Duodenal mucosa (tissue), 2 donors: ENCODE measurements at regions not wholly inside any gene's neighbourhood (a gene's known extent, or its start where the extent isn't known, plus 50 kb on each side); places are given as distances from the start of the nearest gene placed in this dataset.
"Not testable (repeated sequence)": the region's sequence is repeated elsewhere in the genome, so short reads cannot be mapped to it uniquely, and the experiment has no call there.

Experiments used
- H3K27ac ChIP-seq: one replicate; pipeline ENCODE4 v1.7.0; 2013; ENCODE audit warnings: low read depth, low read length
- H3K27me3 ChIP-seq, 2 donors: one replicate each; pipeline ENCODE4 v1.7.0; 2013; ENCODE audit warnings: low read length in 2 of 2, control low read depth in 1 of 2; ENCODE audit not compliant: insufficient read depth in 2 of 2, control insufficient read depth in 1 of 2
- H3K36me3 ChIP-seq, 2 donors: one replicate each; pipeline ENCODE4 v1.7.0; 2013; ENCODE audit warnings: low read length in 2 of 2, control low read depth in 1 of 2; ENCODE audit not compliant: insufficient read depth in 2 of 2, control insufficient read depth in 1 of 2
- H3K4me1 ChIP-seq, 2 donors: one replicate each; pipeline ENCODE4 v1.7.0; 2013; ENCODE audit warnings: low read length in 2 of 2, control low read depth in 1 of 2; ENCODE audit not compliant: insufficient read depth in 2 of 2, control insufficient read depth in 1 of 2
- H3K4me3 ChIP-seq, 2 donors: one replicate each; pipeline ENCODE4 v1.7.0; 2013; ENCODE audit warnings: low read length in 2 of 2, low read depth in 1 of 2
- H3K9ac ChIP-seq, 2 donors: one replicate each; pipeline ENCODE4 v1.7.0; 2013; ENCODE audit warnings: low read length in 2 of 2, low read depth in 1 of 2
- H3K9me3 ChIP-seq, 2 donors: one replicate each; pipeline ENCODE4 v1.7.0; 2013; ENCODE audit warnings: low read length in 2 of 2, control low read depth in 1 of 2; ENCODE audit not compliant: control insufficient read depth in 1 of 2

GRCh38 chr4:30867427-30867826 lies 147.3 kb downstream of the PCDH7 start:
- H3K4me1 ChIP-seq = peaks cover 0 to 13% of the 10 kb centered on the region in 2 donors
- no peak overlapping the region for H3K27ac ChIP-seq
- no peak overlapping the region for H3K9ac ChIP-seq
- H3K9me3 ChIP-seq = no peaks in the 10 kb centered on the region
- no peaks in the 10 kb centered on the region for H3K36me3 ChIP-seq
- no peak overlapping the region for H3K4me3 ChIP-seq
- H3K27me3 ChIP-seq = no peaks in the 10 kb centered on the region

- Histone ChIP-seq H3K36me3 (no peaks in the 10 kb centered on the region), H3K27me3 (no peaks in the 10 kb centered on the region), H3K9me3 (no peaks in the 10 kb centered on the region), H3K4me1 (peaks cover 0 to 13% of the 10 kb centered on the region in 2 donors), H3K9ac (no peak overlapping the region), H3K4me3 (no peak overlapping the region), H3K27ac (no peak overlapping the region)
These were observed 148.1 kb downstream of the PCDH7 start for GRCh38 chr4:30868111-30868895.

GRCh38 chr4:30869387-30869786 lies 149.2 kb downstream of the PCDH7 start:
- H3K9ac ChIP-seq, H3K9me3 ChIP-seq, H3K36me3 ChIP-seq, H3K4me3 ChIP-seq, H3K4me1 ChIP-seq, H3K27me3 ChIP-seq, H3K27ac ChIP-seq: not testable (repeated sequence)

GRCh38 chr4:30870513-30870912 lies 150.3 kb downstream of the PCDH7 start:
- H3K27me3 ChIP-seq = no peaks in the 10 kb centered on the region
- H3K27ac ChIP-seq = no peak overlapping the region
- H3K36me3 ChIP-seq = no peaks in the 10 kb centered on the region
- no peak overlapping the region for H3K4me3 ChIP-seq
- H3K9ac ChIP-seq = no peak overlapping the region
- H3K9me3 ChIP-seq = no peaks in the 10 kb centered on the region
- H3K4me1 ChIP-seq = peaks cover 0 to 7% of the 10 kb centered on the region in 2 donors

- Histone ChIP-seq H3K4me3 (no peak overlapping the region), H3K36me3 (no peaks in the 10 kb centered on the region), H3K9ac (no peak overlapping the region), H3K27me3 (no peaks in the 10 kb centered on the region), H3K27ac (no peak overlapping the region), H3K9me3 (no peaks in the 10 kb centered on the region), H3K4me1 (no peaks in the 10 kb centered on the region)
These were observed 155.6 kb downstream of the PCDH7 start for GRCh38 chr4:30875658-30876269.

GRCh38 chr4:30879855-30880598 lies 159.9 kb downstream of the PCDH7 start:
- no peak overlapping the region for H3K27ac ChIP-seq
- no peaks in the 10 kb centered on the region for H3K9me3 ChIP-seq
- H3K4me3 ChIP-seq = no peak overlapping the region
- H3K4me1 ChIP-seq = no peaks in the 10 kb centered on the region
- H3K27me3 ChIP-seq = no peaks in the 10 kb centered on the region
- H3K9ac ChIP-seq = no peak overlapping the region
- no peaks in the 10 kb centered on the region for H3K36me3 ChIP-seq

GRCh38 chr4:30881985-30882384 lies 161.8 kb downstream of the PCDH7 start:
- Histone ChIP-seq H3K4me3 (no peak overlapping the region), H3K36me3 (no peaks in the 10 kb centered on the region), H3K27ac (no peak overlapping the region), H3K9me3 (no peaks in the 10 kb centered on the region), H3K4me1 (no peaks in the 10 kb centered on the region), H3K9ac (no peak overlapping the region), H3K27me3 (no peaks in the 10 kb centered on the region)

- Histone ChIP-seq H3K27ac (no peak overlapping the region), H3K36me3 (no peaks in the 10 kb centered on the region)
These were observed 162.3 kb downstream of the PCDH7 start for GRCh38 chr4:30882443-30882842.

GRCh38 chr4:30882995-30883675 lies 163.0 kb downstream of the PCDH7 start:
- no peaks in the 10 kb centered on the region for H3K9me3 ChIP-seq
- no peaks in the 10 kb centered on the region for H3K27me3 ChIP-seq
- H3K4me3 ChIP-seq = no peak overlapping the region
- no peak overlapping the region for H3K9ac ChIP-seq
- no peaks in the 10 kb centered on the region for H3K4me1 ChIP-seq
- H3K36me3 ChIP-seq = no peaks in the 10 kb centered on the region
- no peak overlapping the region for H3K27ac ChIP-seq

More at GRCh38 chr4:30882443-30882842, 162.3 kb downstream of the PCDH7 start:
- no peak overlapping the region for H3K9ac ChIP-seq
- no peaks in the 10 kb centered on the region for H3K27me3 ChIP-seq
- no peak overlapping the region for H3K4me3 ChIP-seq
- H3K4me1 ChIP-seq = no peaks in the 10 kb centered on the region
- H3K9me3 ChIP-seq = no peaks in the 10 kb centered on the region
